DOHH2 (cell line): ENCODE measurements at regions not wholly inside any gene's neighbourhood (a gene's known extent, or its start where the extent isn't known, plus 50 kb on each side); places are given as distances from the start of the nearest gene placed in this dataset.

ENCODE experiments used
- EZH2phosphoT487 ChIP-seq: fragments of 200-600 bp; sonication (generic); IDR thresholded peaks from 2 replicates; pipeline ENCODE4 v1.6.1; 2017; ENCODE audit warnings: borderline replicate concordance, mild to moderate bottlenecking, antibody characterized with exemption, low read length, moderate library complexity, mixed read lengths
- TF ChIP-seq, protein P1 (sequence below): fragments of 200-600 bp; sonication (generic); IDR thresholded peaks from one replicate; pipeline ENCODE4 v1.5.1; 2014; ENCODE audit warnings: antibody characterized with exemption, mild to moderate bottlenecking, low read depth, low read length; ENCODE audit not compliant: poor library complexity, severe bottlenecking

DNA sequence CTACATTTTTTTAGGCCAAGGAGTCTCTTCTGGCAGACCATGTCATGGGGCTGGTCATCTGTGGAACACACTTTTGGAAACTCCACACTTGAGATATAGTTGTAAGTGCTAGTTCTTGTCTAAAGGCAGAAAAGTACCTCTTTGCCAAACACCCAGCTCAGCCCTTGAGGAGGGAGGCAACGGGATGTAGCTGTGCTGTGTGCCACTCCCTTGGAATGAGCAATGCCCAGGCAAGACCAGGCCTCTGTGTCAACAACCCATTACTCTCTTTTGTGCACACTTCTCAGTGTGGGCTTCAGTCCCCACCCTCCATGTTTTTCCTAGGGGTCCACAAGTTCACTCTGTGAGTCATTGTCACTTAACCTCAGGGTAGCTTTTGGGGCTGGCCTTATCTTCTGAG lies 528.3 kb upstream of the CFAP20DC start:
- TF ChIP-seq, protein P1, sequence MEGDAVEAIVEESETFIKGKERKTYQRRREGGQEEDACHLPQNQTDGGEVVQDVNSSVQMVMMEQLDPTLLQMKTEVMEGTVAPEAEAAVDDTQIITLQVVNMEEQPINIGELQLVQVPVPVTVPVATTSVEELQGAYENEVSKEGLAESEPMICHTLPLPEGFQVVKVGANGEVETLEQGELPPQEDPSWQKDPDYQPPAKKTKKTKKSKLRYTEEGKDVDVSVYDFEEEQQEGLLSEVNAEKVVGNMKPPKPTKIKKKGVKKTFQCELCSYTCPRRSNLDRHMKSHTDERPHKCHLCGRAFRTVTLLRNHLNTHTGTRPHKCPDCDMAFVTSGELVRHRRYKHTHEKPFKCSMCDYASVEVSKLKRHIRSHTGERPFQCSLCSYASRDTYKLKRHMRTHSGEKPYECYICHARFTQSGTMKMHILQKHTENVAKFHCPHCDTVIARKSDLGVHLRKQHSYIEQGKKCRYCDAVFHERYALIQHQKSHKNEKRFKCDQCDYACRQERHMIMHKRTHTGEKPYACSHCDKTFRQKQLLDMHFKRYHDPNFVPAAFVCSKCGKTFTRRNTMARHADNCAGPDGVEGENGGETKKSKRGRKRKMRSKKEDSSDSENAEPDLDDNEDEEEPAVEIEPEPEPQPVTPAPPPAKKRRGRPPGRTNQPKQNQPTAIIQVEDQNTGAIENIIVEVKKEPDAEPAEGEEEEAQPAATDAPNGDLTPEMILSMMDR, result no peak
- no peak for TF ChIP-seq EZH2phosphoT487
